22Rv1 (cell line): ENCODE measurements at regions not wholly inside any gene's neighbourhood (a gene's known extent, or its start where the extent isn't known, plus 50 kb on each side); places are given as distances from the start of the nearest gene placed in this dataset.

ENCODE experiments used
- ZFX ChIP-seq: fragments of 450-650 bp; IDR thresholded peaks from 2 replicates; pipeline ENCODE4 v1.6.1; 2017; ENCODE audit warnings: antibody characterized with exemption, borderline replicate concordance
- TF ChIP-seq, protein P1 (sequence below): fragments of 450-650 bp; IDR thresholded peaks from 2 replicates; pipeline ENCODE4 v1.5.1; 2017; ENCODE audit warnings: mild to moderate bottlenecking

DNA sequence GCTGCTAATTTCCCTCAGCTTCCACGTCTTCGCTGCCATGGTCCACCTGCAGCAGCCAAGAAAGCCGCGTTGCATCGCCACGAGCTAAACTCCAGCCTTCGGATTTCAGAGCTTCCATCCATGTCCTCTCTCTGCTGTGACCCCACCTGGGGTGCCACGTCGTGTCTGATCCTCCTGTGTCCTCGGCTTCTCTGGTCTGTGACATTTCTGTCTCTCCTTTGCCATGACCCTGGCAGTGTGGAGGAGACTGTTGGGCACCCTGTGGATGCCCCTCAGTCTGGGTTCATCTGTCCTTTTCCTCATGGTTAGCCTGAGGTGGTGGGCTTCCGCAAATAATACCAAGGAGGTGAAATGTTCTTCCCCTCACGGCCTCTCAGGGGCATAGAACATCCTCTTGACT lies 106.8 kb downstream of the RTP5 start:
- TF ChIP-seq, protein P1, sequence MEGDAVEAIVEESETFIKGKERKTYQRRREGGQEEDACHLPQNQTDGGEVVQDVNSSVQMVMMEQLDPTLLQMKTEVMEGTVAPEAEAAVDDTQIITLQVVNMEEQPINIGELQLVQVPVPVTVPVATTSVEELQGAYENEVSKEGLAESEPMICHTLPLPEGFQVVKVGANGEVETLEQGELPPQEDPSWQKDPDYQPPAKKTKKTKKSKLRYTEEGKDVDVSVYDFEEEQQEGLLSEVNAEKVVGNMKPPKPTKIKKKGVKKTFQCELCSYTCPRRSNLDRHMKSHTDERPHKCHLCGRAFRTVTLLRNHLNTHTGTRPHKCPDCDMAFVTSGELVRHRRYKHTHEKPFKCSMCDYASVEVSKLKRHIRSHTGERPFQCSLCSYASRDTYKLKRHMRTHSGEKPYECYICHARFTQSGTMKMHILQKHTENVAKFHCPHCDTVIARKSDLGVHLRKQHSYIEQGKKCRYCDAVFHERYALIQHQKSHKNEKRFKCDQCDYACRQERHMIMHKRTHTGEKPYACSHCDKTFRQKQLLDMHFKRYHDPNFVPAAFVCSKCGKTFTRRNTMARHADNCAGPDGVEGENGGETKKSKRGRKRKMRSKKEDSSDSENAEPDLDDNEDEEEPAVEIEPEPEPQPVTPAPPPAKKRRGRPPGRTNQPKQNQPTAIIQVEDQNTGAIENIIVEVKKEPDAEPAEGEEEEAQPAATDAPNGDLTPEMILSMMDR, result no peak
- TF ChIP-seq ZFX, result no peak
